AG09309 (cell line): ENCODE measurements at regions not wholly inside any gene's neighbourhood (a gene's known extent, or its start where the extent isn't known, plus 50 kb on each side); places are given as distances from the start of the nearest gene placed in this dataset.
"Not testable (repeated sequence)": the region's sequence is repeated elsewhere in the genome, so short reads cannot be mapped to it uniquely, and the experiment has no call there.

Source experiments
- DNase-seq: peaks from one replicate; pipeline ENCODE4 v3.0.0-alpha.2; 2010; ENCODE audit warnings: low read depth
- H3K4me3 ChIP-seq: 2 replicates; pipeline ENCODE4 v1.5.1; 2011; ENCODE audit warnings: mild to moderate bottlenecking, low read depth, low read length, moderate library complexity; ENCODE audit not compliant: control insufficient read depth
- TF ChIP-seq, protein P1 (sequence below): IDR thresholded peaks from 2 replicates; pipeline ENCODE4 v1.5.1; 2011; ENCODE audit warnings: mild to moderate bottlenecking, low read depth, low read length, inconsistent platforms; ENCODE audit not compliant: insufficient read depth, control insufficient read depth; ENCODE audit errors: missing control alignments

GRCh38 chr7:153564391-153564790 lies 487.8 kb upstream of the DPP6 start:
- TF ChIP-seq, protein P1, sequence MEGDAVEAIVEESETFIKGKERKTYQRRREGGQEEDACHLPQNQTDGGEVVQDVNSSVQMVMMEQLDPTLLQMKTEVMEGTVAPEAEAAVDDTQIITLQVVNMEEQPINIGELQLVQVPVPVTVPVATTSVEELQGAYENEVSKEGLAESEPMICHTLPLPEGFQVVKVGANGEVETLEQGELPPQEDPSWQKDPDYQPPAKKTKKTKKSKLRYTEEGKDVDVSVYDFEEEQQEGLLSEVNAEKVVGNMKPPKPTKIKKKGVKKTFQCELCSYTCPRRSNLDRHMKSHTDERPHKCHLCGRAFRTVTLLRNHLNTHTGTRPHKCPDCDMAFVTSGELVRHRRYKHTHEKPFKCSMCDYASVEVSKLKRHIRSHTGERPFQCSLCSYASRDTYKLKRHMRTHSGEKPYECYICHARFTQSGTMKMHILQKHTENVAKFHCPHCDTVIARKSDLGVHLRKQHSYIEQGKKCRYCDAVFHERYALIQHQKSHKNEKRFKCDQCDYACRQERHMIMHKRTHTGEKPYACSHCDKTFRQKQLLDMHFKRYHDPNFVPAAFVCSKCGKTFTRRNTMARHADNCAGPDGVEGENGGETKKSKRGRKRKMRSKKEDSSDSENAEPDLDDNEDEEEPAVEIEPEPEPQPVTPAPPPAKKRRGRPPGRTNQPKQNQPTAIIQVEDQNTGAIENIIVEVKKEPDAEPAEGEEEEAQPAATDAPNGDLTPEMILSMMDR, result no peak
- no peak overlapping the region for H3K4me3 ChIP-seq

GRCh38 chr7:153566324-153566723 lies 485.9 kb upstream of the DPP6 start:
- no peak for DNase-seq

More at GRCh38 chr7:153564391-153564790, 487.8 kb upstream of the DPP6 start:
- no peak for DNase-seq

DNA sequence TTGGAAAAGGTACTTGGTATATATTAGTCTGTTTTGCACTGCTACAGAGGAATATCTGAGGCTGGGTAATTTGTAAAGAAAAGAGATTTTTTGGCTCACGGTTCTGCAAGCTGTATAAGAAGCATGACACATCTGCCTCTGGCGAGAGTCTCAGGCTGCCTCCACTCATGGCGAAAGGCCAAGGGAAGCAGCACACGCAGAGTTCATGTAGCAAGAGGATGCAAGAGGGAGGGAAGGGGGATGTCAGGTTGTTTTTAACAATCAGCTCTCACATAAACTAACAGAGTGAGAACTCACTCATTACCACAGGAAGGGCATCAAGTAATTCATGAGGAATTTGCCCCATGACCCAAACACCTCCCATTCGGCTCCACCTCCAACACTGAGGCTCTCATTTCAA lies 484.8 kb upstream of the DPP6 start:
- no peak for DNase-seq
- no peak overlapping the region for H3K4me3 ChIP-seq
- TF ChIP-seq, protein P1, result no peak

More at GRCh38 chr7:153566324-153566723, 485.9 kb upstream of the DPP6 start:
- TF ChIP-seq, protein P1, result no peak
- no peak overlapping the region for H3K4me3 ChIP-seq

DNA sequence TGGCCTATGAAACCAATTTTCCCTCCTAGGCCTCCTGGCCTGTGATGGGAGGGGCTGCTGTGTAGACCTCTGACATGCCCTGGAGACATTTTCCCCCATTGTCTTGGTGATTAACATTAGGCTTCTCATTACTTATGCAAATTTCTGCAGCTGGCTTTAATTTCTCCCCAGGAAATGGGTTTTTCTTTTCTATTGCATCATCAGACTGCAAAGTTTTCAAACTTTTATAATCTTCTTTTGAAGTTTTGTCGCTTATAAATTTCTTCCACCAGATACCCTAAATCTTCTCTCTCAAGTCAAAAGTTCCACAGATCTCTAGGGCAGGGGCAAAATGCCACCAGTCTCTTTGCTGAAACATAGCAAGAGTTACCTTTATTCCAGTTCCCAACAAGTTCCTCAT lies 482.7 kb upstream of the DPP6 start:
- not testable (repeated sequence) for H3K4me3 ChIP-seq, DNase-seq

- TF ChIP-seq, protein P1, result no peak
- no peak for DNase-seq
- H3K4me3 ChIP-seq, result no peak overlapping the region
These were observed 476.1 kb upstream of the DPP6 start for GRCh38 chr7:153576096-153576495.

DNA sequence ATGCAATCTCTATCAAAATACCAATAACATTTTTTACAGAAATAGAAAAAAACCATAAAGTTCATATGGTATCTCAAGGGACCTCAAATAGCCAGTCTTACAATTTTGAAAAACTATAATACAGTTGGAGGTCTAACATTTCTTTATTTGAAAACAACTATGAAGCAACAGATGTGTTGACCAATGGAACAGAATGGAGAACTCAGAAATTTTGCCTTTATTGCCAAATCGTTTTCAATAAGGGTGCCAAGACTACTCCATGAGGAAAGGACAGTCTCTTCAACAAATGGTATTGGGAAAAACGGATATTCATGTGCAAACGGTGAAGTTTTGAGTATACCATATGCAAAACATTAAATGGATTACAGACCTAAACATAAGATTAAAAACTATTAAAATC lies 470.8 kb upstream of the DPP6 start:
- no peak for DNase-seq
- TF ChIP-seq, protein P1, result no peak
- H3K4me3 ChIP-seq, result no peak overlapping the region

- TF ChIP-seq, protein P1, result no peak
- DNase-seq, result no peak
- no peak overlapping the region for H3K4me3 ChIP-seq
These were observed 468.1 kb upstream of the DPP6 start for GRCh38 chr7:153584132-153584531.
